ENCODE measurements at regions not wholly inside any gene's neighbourhood (a gene's known extent, or its start where the extent isn't known, plus 50 kb on each side); places are given as distances from the start of the nearest gene placed in this dataset.

DNA sequence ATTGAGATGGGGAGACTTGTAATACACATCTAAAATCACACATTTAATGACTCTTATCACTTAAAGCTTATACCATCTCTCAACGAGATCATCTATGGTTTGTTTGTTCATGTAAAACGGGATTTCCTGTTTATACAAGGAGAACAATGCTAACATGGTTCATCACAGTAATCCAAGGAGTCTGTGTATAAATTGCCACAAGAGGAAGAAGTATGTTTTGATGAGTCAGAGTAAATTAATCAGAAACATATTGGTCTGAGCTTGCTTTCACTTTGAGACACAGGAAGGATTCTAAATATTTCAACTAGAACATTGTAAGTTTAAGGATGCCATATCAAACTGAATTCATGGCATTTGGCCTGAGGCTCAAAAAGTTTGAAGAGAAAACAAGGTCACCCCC is 594.1 kb downstream of the GLUD2 start:
- H3K9me3 ChIP-seq = no peaks in the 10 kb centered on the region
- H3K27me3 ChIP-seq = no peaks in the 10 kb centered on the region
- intact Hi-C loops (cut with DNase I) = no loop called here
- ATAC-seq (peak in 2 of 4 donors; percentile 43 to 46), DNase-seq (no peak)
- no peak overlapping the region for H3K4me3 ChIP-seq
- H3K4me1 ChIP-seq = no peaks in the 10 kb centered on the region
- TF ChIP-seq CTCF (IDR thresholded peaks at IDR 0.05) = no peak
- TF ChIP-seq POLR2A (IDR thresholded peaks at IDR 0.05) = no peak
- WGBS (ENCODE audit: insufficient coverage, low coverage, low lambda C conversion rate, missing lambda C conversion rate) = 5% methylated on average over 2 of the region's 2 CpGs
- no peak overlapping the region for H3K27ac ChIP-seq
- no peaks in the 10 kb centered on the region for H3K36me3 ChIP-seq

DNA sequence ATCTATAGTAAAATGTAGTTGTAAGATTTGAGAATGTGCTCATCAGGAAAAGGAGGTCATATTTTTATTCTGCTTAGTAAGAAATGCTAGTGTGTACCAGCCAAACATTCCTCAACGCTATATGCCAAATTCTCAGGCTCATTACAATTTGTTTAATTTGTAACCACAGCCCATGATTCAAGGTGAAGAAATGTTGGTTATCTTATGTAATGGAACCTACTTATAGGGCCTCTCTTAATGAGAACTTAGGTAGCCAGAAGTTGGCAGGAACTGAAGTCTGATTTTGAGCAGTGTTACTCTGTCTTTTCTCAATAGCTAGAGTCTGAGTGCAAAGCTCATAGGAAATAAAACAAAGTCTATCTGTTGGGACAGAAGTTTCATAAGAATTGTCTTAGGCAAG is 595.0 kb downstream of the GLUD2 start:
- peak in 1 of 4 donors; percentile 22 for ATAC-seq
- intact Hi-C loops (cut with DNase I) = no loop called here
- H3K4me1 ChIP-seq = no peaks in the 10 kb centered on the region
- 47% methylated on average over 1 of the region's 1 CpG for WGBS (ENCODE audit: insufficient coverage, low coverage, low lambda C conversion rate, missing lambda C conversion rate)
- TF ChIP-seq POLR2A (IDR thresholded peaks at IDR 0.05) = no peak
- no peak for TF ChIP-seq CTCF (IDR thresholded peaks at IDR 0.05)
- H3K27ac ChIP-seq = no peak overlapping the region
- no peaks in the 10 kb centered on the region for H3K36me3 ChIP-seq
- H3K9me3 ChIP-seq = no peaks in the 10 kb centered on the region
- DNase-seq = no peak
- H3K27me3 ChIP-seq = no peaks in the 10 kb centered on the region
- H3K4me3 ChIP-seq = no peak overlapping the region

DNA sequence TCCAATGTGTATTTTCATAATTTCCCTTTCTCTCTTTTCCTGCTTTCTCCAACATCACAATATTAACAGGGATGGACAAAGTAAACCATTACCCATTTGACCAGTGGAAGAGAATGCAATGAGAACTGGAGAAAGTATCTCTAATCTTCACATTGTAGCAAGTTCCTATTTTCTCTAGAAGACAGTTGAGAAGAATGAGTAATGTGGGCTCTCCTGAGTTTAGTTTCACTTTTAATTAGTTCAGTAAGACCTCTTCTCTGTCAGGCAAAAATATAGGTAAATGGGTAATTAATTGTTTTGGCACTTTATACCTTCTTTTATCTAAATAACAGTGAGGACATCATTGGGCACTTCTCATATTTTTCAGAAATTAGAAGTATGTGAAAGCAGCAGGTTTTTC is 602.0 kb downstream of the GLUD2 start:
- no peaks in the 10 kb centered on the region for H3K9me3 ChIP-seq
- intact Hi-C loops (cut with DNase I) = no loop called here
- TF ChIP-seq POLR2A (IDR thresholded peaks at IDR 0.05) = no peak
- no peak for TF ChIP-seq CTCF (IDR thresholded peaks at IDR 0.05)
- DNase-seq = no peak
- no peaks in the 10 kb centered on the region for H3K36me3 ChIP-seq
- no peak for ATAC-seq
- no peaks in the 10 kb centered on the region for H3K27me3 ChIP-seq
- no peaks in the 10 kb centered on the region for H3K4me1 ChIP-seq
- H3K4me3 ChIP-seq = no peak overlapping the region
- no peak overlapping the region for H3K27ac ChIP-seq

DNA sequence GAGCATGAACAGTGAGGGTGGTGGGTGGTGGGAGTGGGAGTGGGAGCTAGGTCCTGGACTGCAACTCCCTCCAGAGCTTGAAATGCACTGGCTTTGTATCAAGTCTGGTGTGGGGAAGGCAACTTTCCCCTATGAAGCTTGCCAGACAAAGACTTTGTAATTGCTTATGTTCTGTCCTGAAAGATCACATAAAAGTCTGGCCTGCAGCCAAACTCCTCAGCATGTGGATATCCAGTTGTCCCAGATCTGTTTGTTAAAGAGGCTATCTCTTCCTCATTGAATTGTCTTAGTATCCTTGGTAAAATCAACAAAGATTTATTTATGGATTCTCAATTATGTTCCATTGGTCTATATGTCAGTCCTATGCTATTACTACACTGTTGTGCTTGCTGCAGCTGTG is 607.9 kb downstream of the GLUD2 start:
- Histone ChIP-seq H3K36me3 (no peaks in the 10 kb centered on the region), H3K27me3 (no peaks in the 10 kb centered on the region), H3K9me3 (no peaks in the 10 kb centered on the region), H3K27ac (no peak overlapping the region), H3K4me3 (no peak overlapping the region), H3K4me1 (no peaks in the 10 kb centered on the region)
- DNase-seq = no peak
- intact Hi-C loops (cut with DNase I) = no loop called here
- no peak for ATAC-seq
- no peak for TF ChIP-seq POLR2A (IDR thresholded peaks at IDR 0.05)
- TF ChIP-seq CTCF (IDR thresholded peaks at IDR 0.05) = no peak

GRCh38 chrX:121666171-121666570 is 618.8 kb downstream of the GLUD2 start:
- DNase-seq = no peak
- TF ChIP-seq POLR2A (IDR thresholded peaks at IDR 0.05) = no peak
- no peak for TF ChIP-seq CTCF (IDR thresholded peaks at IDR 0.05)
- Histone ChIP-seq H3K36me3 (no peaks in the 10 kb centered on the region), H3K4me3 (no peak overlapping the region), H3K27me3 (no peaks in the 10 kb centered on the region), H3K4me1 (no peaks in the 10 kb centered on the region), H3K27ac (no peak overlapping the region), H3K9me3 (no peaks in the 10 kb centered on the region)
- 48% methylated on average over 4 of the region's 4 CpGs for WGBS (ENCODE audit: insufficient coverage, low coverage, low lambda C conversion rate, missing lambda C conversion rate)
- intact Hi-C loops (cut with DNase I) = no loop called here
- no peak for ATAC-seq
